Duodenal mucosa (tissue), 2 donors: ENCODE measurements at regions not wholly inside any gene's neighbourhood (a gene's known extent, or its start where the extent isn't known, plus 50 kb on each side); places are given as distances from the start of the nearest gene placed in this dataset.

Source experiments
- H3K27ac ChIP-seq: one replicate; pipeline ENCODE4 v1.7.0; 2013; ENCODE audit warnings: low read depth, low read length
- H3K27me3 ChIP-seq, 2 donors: one replicate each; pipeline ENCODE4 v1.7.0; 2013; ENCODE audit warnings: low read length in 2 of 2, control low read depth in 1 of 2; ENCODE audit not compliant: insufficient read depth in 2 of 2, control insufficient read depth in 1 of 2
- H3K36me3 ChIP-seq, 2 donors: one replicate each; pipeline ENCODE4 v1.7.0; 2013; ENCODE audit warnings: low read length in 2 of 2, control low read depth in 1 of 2; ENCODE audit not compliant: insufficient read depth in 2 of 2, control insufficient read depth in 1 of 2
- H3K4me1 ChIP-seq, 2 donors: one replicate each; pipeline ENCODE4 v1.7.0; 2013; ENCODE audit warnings: low read length in 2 of 2, control low read depth in 1 of 2; ENCODE audit not compliant: insufficient read depth in 2 of 2, control insufficient read depth in 1 of 2
- H3K4me3 ChIP-seq, 2 donors: one replicate each; pipeline ENCODE4 v1.7.0; 2013; ENCODE audit warnings: low read length in 2 of 2, low read depth in 1 of 2
- H3K9ac ChIP-seq, 2 donors: one replicate each; pipeline ENCODE4 v1.7.0; 2013; ENCODE audit warnings: low read length in 2 of 2, low read depth in 1 of 2
- H3K9me3 ChIP-seq, 2 donors: one replicate each; pipeline ENCODE4 v1.7.0; 2013; ENCODE audit warnings: low read length in 2 of 2, control low read depth in 1 of 2; ENCODE audit not compliant: control insufficient read depth in 1 of 2

GRCh38 chr6:41459738-41460137 lies 86.4 kb upstream of the FOXP4 start:
- no peak overlapping the region for H3K27ac ChIP-seq
- no peak overlapping the region for H3K4me3 ChIP-seq
- H3K4me1 ChIP-seq = peaks cover 22 to 23% of the 10 kb centered on the region in 2 donors
- peaks cover 0 to 7% of the 10 kb centered on the region in 2 donors for H3K27me3 ChIP-seq
- no peak overlapping the region for H3K9ac ChIP-seq
- no peaks in the 10 kb centered on the region for H3K36me3 ChIP-seq
- H3K9me3 ChIP-seq = no peaks in the 10 kb centered on the region

- Histone ChIP-seq H3K4me3 (no peak overlapping the region), H3K9ac (no peak overlapping the region), H3K9me3 (no peaks in the 10 kb centered on the region), H3K27me3 (peaks cover 0 to 7% of the 10 kb centered on the region in 2 donors), H3K4me1 (peaks cover 15 to 20% of the 10 kb centered on the region in 2 donors), H3K27ac (no peak overlapping the region), H3K36me3 (no peaks in the 10 kb centered on the region)
Observed at GRCh38 chr6:41460742-41461336, 85.3 kb upstream of the FOXP4 start.

GRCh38 chr6:41462033-41462432 lies 84.1 kb upstream of the FOXP4 start:
- Histone ChIP-seq H3K9me3 (no peaks in the 10 kb centered on the region), H3K36me3 (no peaks in the 10 kb centered on the region), H3K9ac (no peak overlapping the region), H3K4me3 (no peak overlapping the region), H3K4me1 (peaks cover 3 to 9% of the 10 kb centered on the region in 2 donors), H3K27ac (no peak overlapping the region), H3K27me3 (peaks cover 0 to 7% of the 10 kb centered on the region in 2 donors)

- Histone ChIP-seq H3K27me3 (peaks cover 3 to 10% of the 10 kb centered on the region in 2 donors), H3K9me3 (no peaks in the 10 kb centered on the region), H3K36me3 (no peaks in the 10 kb centered on the region), H3K27ac (no peak overlapping the region), H3K9ac (no peak overlapping the region), H3K4me3 (no peak overlapping the region), H3K4me1 (peaks cover 0 to 8% of the 10 kb centered on the region in 2 donors)
Observed at GRCh38 chr6:41463062-41463930, 82.9 kb upstream of the FOXP4 start.

- no peak overlapping the region for H3K27ac ChIP-seq
- H3K9ac ChIP-seq = no peak overlapping the region
- H3K4me3 ChIP-seq = no peak overlapping the region
- peaks cover 0 to 8% of the 10 kb centered on the region in 2 donors for H3K4me1 ChIP-seq
- no peaks in the 10 kb centered on the region for H3K9me3 ChIP-seq
- H3K36me3 ChIP-seq = no peaks in the 10 kb centered on the region
- H3K27me3 ChIP-seq = peaks cover 10 to 11% of the 10 kb centered on the region in 2 donors
Observed at GRCh38 chr6:41464019-41464418, 82.2 kb upstream of the FOXP4 start.

- H3K4me3 ChIP-seq = no peak overlapping the region
- H3K27me3 ChIP-seq = peaks cover 11 to 13% of the 10 kb centered on the region in 2 donors
- no peak overlapping the region for H3K27ac ChIP-seq
- peaks cover 0 to 8% of the 10 kb centered on the region in 2 donors for H3K4me1 ChIP-seq
- no peaks in the 10 kb centered on the region for H3K9me3 ChIP-seq
- H3K9ac ChIP-seq = no peak overlapping the region
- no peaks in the 10 kb centered on the region for H3K36me3 ChIP-seq
Observed at GRCh38 chr6:41464481-41464880, 81.7 kb upstream of the FOXP4 start.

- Histone ChIP-seq H3K36me3 (no peaks in the 10 kb centered on the region), H3K27me3 (peaks cover 18 to 28% of the 10 kb centered on the region in 2 donors), H3K4me3 (no peak overlapping the region), H3K27ac (no peak overlapping the region), H3K9ac (no peak overlapping the region), H3K4me1 (peaks cover 0 to 8% of the 10 kb centered on the region in 2 donors), H3K9me3 (no peaks in the 10 kb centered on the region)
Observed at GRCh38 chr6:41466437-41466990, 79.7 kb upstream of the FOXP4 start.

GRCh38 chr6:41467061-41467460 lies 79.1 kb upstream of the FOXP4 start:
- Histone ChIP-seq H3K9me3 (no peaks in the 10 kb centered on the region), H3K4me3 (no peak overlapping the region), H3K4me1 (peaks cover 0 to 7% of the 10 kb centered on the region in 2 donors), H3K36me3 (no peaks in the 10 kb centered on the region), H3K27me3 (peaks cover 18 to 33% of the 10 kb centered on the region in 2 donors), H3K9ac (no peak overlapping the region), H3K27ac (no peak overlapping the region)

- Histone ChIP-seq H3K9me3 (no peaks in the 10 kb centered on the region), H3K36me3 (no peaks in the 10 kb centered on the region), H3K27me3 (peaks cover 18 to 33% of the 10 kb centered on the region in 2 donors), H3K4me3 (no peak overlapping the region), H3K27ac (no peak overlapping the region), H3K4me1 (peaks cover 0 to 4% of the 10 kb centered on the region in 2 donors), H3K9ac (no peak overlapping the region)
Observed at GRCh38 chr6:41467627-41468404, 78.4 kb upstream of the FOXP4 start.
